ENCODE measurements at regions not wholly inside any gene's neighbourhood (a gene's known extent, or its start where the extent isn't known, plus 50 kb on each side); places are given as distances from the start of the nearest gene placed in this dataset.

GRCh38 chr20:17869295-17869994 lies 99.1 kb downstream of the SNX5 start (continued):
- TF ChIP-seq GMEB2 (CRISPR knock-in tag; IDR thresholded peaks at IDR 0.05; ENCODE audit: low read depth) (no peak), ZNF646 (CRISPR knock-in tag; IDR thresholded peaks at IDR 0.05) (no peak), GTF3A (CRISPR knock-in tag; conservative IDR thresholded peaks at IDR 0.05) (0 out of 2 replicates have a peak, but pooled peaks have one; percentile 69), ADNP (CRISPR knock-in tag; IDR thresholded peaks at IDR 0.05) (0 out of 2 replicates have a peak, but pooled peaks have one; percentile 50), ZNF883 (CRISPR knock-in tag; IDR thresholded peaks at IDR 0.05; ENCODE audit: not compliant biosample characterization) (no peak), HIC2 (CRISPR knock-in tag; IDR thresholded peaks at IDR 0.05; ENCODE audit: low read depth) (no peak), ZNF629 (CRISPR knock-in tag; conservative IDR thresholded peaks at IDR 0.05) (peak; percentile 94), BORCS8-MEF2B (CRISPR knock-in tag; IDR thresholded peaks at IDR 0.05) (0 out of 2 replicates have a peak, but pooled peaks have one; percentile 30), HNF1B (CRISPR knock-in tag; IDR thresholded peaks at IDR 0.05) (no peak), IRF9 (CRISPR knock-in tag; IDR thresholded peaks at IDR 0.05; ENCODE audit: borderline replicate concordance) (no peak), ZNF607 (CRISPR knock-in tag; IDR thresholded peaks at IDR 0.05; ENCODE audit: borderline replicate concordance) (no peak), CHD4 (IDR thresholded peaks at IDR 0.05; ENCODE audit: borderline replicate concordance, low read length) (0 out of 2 replicates have a peak, but pooled peaks have one; percentile 18), DR1 (CRISPR knock-in tag; IDR thresholded peaks at IDR 0.05) (no peak), ZNF224 (CRISPR knock-in tag; IDR thresholded peaks at IDR 0.05) (no peak), ZFP1 (CRISPR knock-in tag; IDR thresholded peaks at IDR 0.05) (no peak), MYC (CRISPR knock-in tag; IDR thresholded peaks at IDR 0.05; ENCODE audit: borderline replicate concordance) (no peak), SMARCE1 (IDR thresholded peaks at IDR 0.05; ENCODE audit: borderline replicate concordance) (no peak)

Data from HepG2 (cell line).